GM19395 (cell line): ENCODE measurements at regions not wholly inside any gene's neighbourhood (a gene's known extent, or its start where the extent isn't known, plus 50 kb on each side); places are given as distances from the start of the nearest gene placed in this dataset.

ENCODE experiments used
- ATAC-seq: cut with Tn5 transposase; IDR thresholded peaks from one replicate; pipeline ENCODE4 v1.9.1; 2021; ENCODE audit warnings: mild to moderate bottlenecking, moderate library complexity; ENCODE audit not compliant: unreplicated experiment

- peak; percentile 10 for ATAC-seq
Measured at GRCh38 chrX:42944381-42944998, 166.5 kb upstream of the PPP1R2C start.

GRCh38 chrX:42946544-42947194 lies 168.7 kb upstream of the PPP1R2C start:
- ATAC-seq = no peak

GRCh38 chrX:42948723-42949657 lies 171.0 kb upstream of the PPP1R2C start:
- no peak for ATAC-seq

GRCh38 chrX:42951747-42952146 lies 173.8 kb upstream of the PPP1R2C start:
- no peak for ATAC-seq

GRCh38 chrX:42952621-42953020 lies 174.7 kb upstream of the PPP1R2C start:
- no peak for ATAC-seq

- peak; percentile 32 for ATAC-seq
Measured at GRCh38 chrX:42954880-42955279, 176.9 kb upstream of the PPP1R2C start.

GRCh38 chrX:42955349-42955748 lies 177.4 kb upstream of the PPP1R2C start:
- ATAC-seq = peak; percentile 89

- no peak for ATAC-seq
Measured at GRCh38 chrX:42967681-42968300, 189.8 kb upstream of the PPP1R2C start.

GRCh38 chrX:42973321-42973720 lies 195.4 kb upstream of the PPP1R2C start:
- no peak for ATAC-seq

- ATAC-seq = no peak
Measured at GRCh38 chrX:42975906-42976305, 197.9 kb upstream of the PPP1R2C start.

GRCh38 chrX:42976746-42977366 lies 198.9 kb upstream of the PPP1R2C start:
- no peak for ATAC-seq

- ATAC-seq = no peak
Measured at GRCh38 chrX:42978655-42979379, 200.9 kb upstream of the PPP1R2C start.

GRCh38 chrX:42988700-42989099 lies 210.7 kb upstream of the PPP1R2C start:
- no peak for ATAC-seq

GRCh38 chrX:42992199-42992943 lies 214.4 kb upstream of the PPP1R2C start:
- ATAC-seq = no peak

GRCh38 chrX:42996861-42997260 lies 218.9 kb upstream of the PPP1R2C start:
- ATAC-seq = no peak

GRCh38 chrX:43000121-43000520 lies 222.2 kb upstream of the PPP1R2C start:
- ATAC-seq = no peak

- peak; percentile 94 for ATAC-seq
Measured at GRCh38 chrX:43002526-43003203, 224.7 kb upstream of the PPP1R2C start.

GRCh38 chrX:43003204-43003565 lies 225.2 kb upstream of the PPP1R2C start:
- peak; percentile 51 for ATAC-seq

- ATAC-seq = no peak
Measured at GRCh38 chrX:43003939-43004338, 226.0 kb upstream of the PPP1R2C start.
